GM21786 (cell line): ENCODE measurements at regions not wholly inside any gene's neighbourhood (a gene's known extent, or its start where the extent isn't known, plus 50 kb on each side); places are given as distances from the start of the nearest gene placed in this dataset.
"Not testable (repeated sequence)": the region's sequence is repeated elsewhere in the genome, so short reads cannot be mapped to it uniquely, and the experiment has no call there.

Experiments used
- ATAC-seq: cut with Tn5 transposase; IDR thresholded peaks from one replicate; pipeline ENCODE4 v1.9.1; 2021; ENCODE audit not compliant: unreplicated experiment

DNA sequence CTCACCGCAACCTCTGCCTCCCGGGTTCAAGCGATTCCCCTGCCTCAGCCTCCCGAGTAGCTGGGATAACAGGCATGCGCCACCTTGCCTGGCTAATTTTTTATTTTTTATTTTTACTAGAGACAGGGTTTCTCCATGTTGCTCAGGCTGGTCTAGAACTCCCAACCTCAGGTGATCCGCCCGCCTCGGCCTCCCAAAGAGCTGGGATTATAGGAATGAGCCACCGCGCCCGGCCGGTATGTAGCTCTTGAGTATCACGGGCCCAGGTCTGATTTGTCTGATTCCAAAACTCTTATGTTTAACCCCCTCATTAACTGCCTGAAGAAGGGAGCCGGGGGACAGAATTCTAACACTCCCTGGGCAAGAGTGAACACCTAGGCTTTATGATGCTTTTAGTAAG lies 91.7 kb upstream of the OLIG2 start:
- ATAC-seq, result not testable (repeated sequence)

GRCh38 chr21:32934829-32935228 lies 90.9 kb upstream of the OLIG2 start:
- no peak for ATAC-seq

GRCh38 chr21:32940079-32941014 lies 85.4 kb upstream of the OLIG2 start:
- no peak for ATAC-seq

DNA sequence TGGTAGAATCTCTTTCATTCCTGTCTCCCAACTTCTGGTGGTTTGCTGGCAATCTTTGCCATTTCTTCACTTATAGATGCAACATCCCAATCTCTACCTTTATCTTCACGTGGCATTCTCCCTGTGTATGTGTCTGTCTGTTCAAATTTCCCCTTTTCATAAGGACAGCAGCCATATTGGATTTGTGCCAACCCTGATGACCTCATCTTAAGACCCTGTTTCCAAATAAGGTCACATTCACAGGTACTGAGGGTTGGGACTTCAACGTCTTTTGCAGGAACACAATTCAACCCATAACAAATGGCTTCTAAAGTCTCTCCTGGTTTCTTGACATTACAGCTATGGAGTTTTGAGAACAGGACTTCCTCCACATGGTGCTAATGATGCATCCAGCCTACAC lies 84.5 kb upstream of the OLIG2 start:
- no peak for ATAC-seq

GRCh38 chr21:32946654-32947053 lies 79.1 kb upstream of the OLIG2 start:
- ATAC-seq, result no peak

DNA sequence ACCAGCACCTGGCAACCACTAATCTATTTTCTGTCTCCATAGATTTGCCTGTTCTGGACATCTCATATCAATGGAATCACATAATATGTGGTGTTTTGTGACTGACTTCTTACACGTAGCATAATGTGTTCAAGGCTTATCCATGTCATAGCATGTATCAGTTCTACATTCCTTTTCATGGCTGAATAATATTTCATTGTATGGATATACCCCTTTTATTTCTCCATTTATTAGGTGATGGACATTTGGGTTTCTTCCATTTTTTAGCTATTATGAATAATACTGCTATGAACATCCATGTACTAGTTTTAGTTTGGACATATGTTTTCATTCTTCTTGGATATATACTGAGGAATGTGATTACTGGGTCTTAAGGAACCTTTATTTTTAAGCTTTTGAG lies 78.0 kb upstream of the OLIG2 start:
- no peak for ATAC-seq

DNA sequence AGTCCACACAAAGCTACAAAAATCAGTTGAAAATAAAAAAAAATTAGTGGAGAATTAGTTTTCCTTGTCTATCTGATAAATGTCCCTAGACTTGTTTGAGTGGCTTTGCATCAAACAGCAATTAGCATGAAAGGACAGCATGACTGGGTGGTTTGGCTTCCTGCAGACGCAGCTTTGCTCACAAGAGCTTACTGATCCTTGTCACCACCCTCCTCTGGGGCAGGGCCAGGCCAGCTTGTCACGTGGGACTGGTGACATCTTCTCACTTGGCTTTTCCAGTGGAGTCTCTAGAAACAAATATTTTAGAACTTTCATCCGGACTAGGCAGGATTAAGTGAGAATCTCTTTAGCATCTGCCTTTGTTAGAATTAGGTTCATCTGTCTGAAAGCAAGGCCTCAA lies 76.0 kb upstream of the OLIG2 start:
- ATAC-seq, result no peak

DNA sequence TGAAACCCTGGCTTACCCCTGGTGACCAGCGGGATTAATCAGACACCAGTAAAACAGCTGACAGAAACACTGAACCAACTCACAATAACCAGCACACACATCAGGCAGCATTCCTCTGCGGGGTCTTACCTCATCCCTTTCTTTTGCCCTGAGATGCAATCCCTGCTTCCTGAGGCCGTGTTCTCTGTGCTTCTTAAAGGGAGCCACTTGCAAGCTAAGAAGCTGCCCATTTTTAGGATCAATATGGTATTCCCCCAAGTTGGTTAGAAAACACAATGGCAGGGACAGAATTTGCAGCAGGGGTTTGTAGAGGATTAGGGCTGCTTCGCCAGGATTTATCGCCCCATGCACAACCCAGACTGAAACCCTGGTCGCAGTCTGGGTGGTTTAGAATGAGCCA lies 74.7 kb upstream of the OLIG2 start:
- ATAC-seq, result no peak

- ATAC-seq, result no peak
Observed at GRCh38 chr21:32954353-32954752, 71.4 kb upstream of the OLIG2 start.

GRCh38 chr21:32955311-32956060 lies 70.2 kb upstream of the OLIG2 start:
- no peak for ATAC-seq

- ATAC-seq, result no peak
Observed at GRCh38 chr21:32956061-32956656, 69.6 kb upstream of the OLIG2 start.

GRCh38 chr21:32957545-32957944 lies 68.2 kb upstream of the OLIG2 start:
- no peak for ATAC-seq

DNA sequence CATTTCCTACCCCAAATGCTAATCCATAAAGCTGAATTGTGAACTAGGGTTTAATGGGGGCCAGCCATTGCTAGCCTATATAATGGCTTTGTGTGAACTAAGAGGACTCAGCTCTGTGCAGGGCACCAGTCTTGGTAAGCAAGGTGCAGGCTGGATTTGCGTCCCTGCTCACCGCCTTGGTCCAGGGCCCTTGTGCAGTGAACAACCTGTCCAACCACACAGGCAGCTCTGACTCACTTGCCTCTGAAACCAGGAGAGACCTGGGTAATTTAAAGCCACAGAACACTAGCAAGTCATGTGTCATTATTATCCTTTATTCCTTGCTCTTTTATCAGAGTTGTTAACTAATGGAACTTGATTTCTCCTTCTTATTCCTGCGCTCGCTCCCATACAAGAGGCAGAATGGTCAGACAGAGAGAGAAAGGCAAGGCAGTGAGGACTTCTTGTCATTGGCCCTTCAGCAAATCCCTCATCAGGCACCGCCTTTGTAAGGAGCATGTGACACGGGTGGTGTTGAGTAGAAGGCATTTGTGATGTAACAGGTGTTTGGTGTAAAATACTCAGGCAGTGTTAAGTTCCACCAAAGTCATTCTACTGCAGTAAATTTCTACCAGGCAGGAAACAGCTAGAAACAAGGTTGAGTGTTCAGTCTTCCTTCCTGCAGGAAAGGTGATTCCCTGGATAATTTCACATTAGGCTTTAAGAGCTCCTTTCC lies 67.3 kb upstream of the OLIG2 start:
- ATAC-seq, result no peak

- no peak for ATAC-seq
Observed at GRCh38 chr21:32962268-32962667, 63.5 kb upstream of the OLIG2 start.

GRCh38 chr21:32965129-32965680 lies 60.5 kb upstream of the OLIG2 start:
- ATAC-seq, result no peak

- ATAC-seq, result no peak
Observed at GRCh38 chr21:32966120-32966519, 59.6 kb upstream of the OLIG2 start.

DNA sequence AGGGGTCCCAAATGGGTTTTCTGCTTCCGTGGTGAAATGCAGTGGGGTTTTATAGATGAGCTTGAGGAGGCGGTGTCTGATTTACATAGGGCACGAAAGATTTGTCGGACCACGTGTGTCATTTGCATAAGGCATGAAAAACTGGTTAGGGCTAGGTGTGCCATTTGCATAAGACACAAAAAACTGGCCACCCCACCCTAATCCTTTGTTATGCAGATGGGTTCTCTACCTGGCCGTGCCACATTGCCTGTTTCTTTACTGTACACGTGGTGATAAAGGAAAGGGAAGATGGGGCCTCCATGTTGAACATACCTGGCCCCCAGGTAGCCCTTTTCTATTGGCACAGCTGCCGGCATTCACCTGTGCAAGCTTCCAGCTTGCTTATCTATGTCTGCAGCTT lies 57.6 kb upstream of the OLIG2 start:
- not testable (repeated sequence) for ATAC-seq

DNA sequence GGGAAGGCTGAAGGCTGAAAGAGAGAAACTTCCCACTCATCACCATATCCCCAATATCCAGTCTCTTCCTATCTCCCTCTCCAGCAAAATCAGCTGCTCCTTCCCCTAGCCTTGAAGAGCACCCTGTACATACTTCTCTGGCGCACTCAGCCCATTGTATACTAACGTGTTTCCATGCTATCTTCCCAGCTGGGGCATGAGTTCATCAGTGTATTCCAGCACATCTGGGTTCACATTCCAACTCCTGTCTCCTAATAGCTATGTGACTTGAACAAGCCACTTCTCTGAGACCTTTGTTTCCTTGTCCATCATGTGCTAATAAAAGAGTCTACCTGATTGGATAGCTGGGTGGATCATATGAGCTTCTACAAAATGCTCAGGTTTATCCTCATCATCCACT lies 51.1 kb upstream of the OLIG2 start:
- no peak for ATAC-seq

DNA sequence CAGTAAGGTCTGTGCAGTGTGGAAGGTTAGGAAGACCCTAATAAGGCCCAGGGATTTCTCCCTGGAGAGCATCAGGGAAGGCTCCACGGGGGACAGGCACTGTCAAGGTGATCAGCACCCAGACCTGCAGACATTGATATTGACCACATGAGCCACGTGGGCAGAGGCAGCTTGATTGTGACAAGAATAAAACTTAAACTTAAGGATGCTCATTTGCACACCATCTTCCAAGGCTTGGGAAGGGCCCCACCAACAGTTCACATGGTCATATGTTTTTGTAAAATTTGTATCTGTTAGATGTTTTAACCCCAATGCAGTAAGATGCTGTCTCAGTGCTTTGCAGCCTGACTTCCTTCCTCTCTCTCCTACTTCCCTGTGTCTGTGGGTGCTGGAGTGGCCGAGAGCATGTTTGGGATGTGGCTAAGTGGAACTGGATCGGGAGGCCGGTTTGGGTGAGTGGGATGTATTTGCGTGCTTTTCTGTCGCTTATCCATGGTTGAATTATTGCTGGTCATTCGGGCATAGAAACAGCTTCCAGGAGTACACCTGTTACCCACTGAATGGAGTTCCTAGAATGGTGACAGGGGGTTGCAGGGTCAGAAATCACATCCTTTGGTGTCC lies 49.8 kb upstream of the OLIG2 start:
- ATAC-seq, result no peak
